ENCODE measurements at regions not wholly inside any gene's neighbourhood (a gene's known extent, or its start where the extent isn't known, plus 50 kb on each side); places are given as distances from the start of the nearest gene placed in this dataset.

DNA sequence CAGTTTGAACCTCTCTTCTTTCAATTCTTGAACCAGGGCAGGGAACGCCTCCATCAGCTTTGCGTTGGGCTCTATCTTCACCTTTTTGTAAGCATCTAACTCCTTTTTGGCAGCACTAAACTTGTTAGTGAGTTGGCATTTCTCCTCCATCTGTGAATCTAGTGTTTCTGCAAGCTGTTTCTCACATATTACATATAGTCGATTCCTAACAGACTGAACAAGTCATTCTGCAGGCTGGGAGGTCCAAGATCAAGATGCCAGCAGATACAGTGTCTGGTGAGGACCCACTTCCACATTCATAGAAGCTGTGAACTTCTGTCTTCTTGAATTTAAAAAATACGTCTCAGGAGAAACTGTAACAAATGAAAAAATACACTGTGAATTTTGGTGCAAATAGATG is 539.7 kb downstream of the ANKRD7 start:
- ATAC-seq: no peak
- TF ChIP-seq ISL1 (CRISPR knock-in tag; IDR thresholded peaks at IDR 0.05): no peak
- TF ChIP-seq, protein P1, sequence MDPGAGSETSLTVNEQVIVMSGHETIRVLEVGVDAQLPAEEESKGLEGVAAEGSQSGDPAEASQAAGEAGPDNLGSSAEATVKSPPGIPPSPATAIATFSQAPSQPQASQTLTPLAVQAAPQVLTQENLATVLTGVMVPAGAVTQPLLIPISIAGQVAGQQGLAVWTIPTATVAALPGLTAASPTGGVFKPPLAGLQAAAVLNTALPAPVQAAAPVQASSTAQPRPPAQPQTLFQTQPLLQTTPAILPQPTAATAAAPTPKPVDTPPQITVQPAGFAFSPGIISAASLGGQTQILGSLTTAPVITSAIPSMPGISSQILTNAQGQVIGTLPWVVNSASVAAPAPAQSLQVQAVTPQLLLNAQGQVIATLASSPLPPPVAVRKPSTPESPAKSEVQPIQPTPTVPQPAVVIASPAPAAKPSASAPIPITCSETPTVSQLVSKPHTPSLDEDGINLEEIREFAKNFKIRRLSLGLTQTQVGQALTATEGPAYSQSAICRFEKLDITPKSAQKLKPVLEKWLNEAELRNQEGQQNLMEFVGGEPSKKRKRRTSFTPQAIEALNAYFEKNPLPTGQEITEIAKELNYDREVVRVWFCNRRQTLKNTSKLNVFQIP (CRISPR knock-in tag; IDR thresholded peaks at IDR 0.05; ENCODE audit: borderline replicate concordance, low read depth): no peak
- no peak for TF ChIP-seq BACH2 (CRISPR knock-in tag; IDR thresholded peaks at IDR 0.05; ENCODE audit: borderline replicate concordance)
- no peak for TF ChIP-seq PATZ1 (CRISPR knock-in tag; IDR thresholded peaks at IDR 0.05; ENCODE audit: borderline replicate concordance)
- no peak for TF ChIP-seq ESRRG (CRISPR knock-in tag; IDR thresholded peaks at IDR 0.05)
- TF ChIP-seq ZFP30 (CRISPR knock-in tag; IDR thresholded peaks at IDR 0.05): no peak

GRCh38 chr7:118771672-118772071 is 547.2 kb downstream of the ANKRD7 start:
- ATAC-seq: no peak
- no peak for TF ChIP-seq ZFP30 (CRISPR knock-in tag; IDR thresholded peaks at IDR 0.05)
- TF ChIP-seq ARNTL (CRISPR knock-in tag; IDR thresholded peaks at IDR 0.05; ENCODE audit: borderline replicate concordance, low read depth): no peak
- no peak for TF ChIP-seq ISL1 (CRISPR knock-in tag; IDR thresholded peaks at IDR 0.05)
- no peak for TF ChIP-seq RARB (CRISPR knock-in tag; IDR thresholded peaks at IDR 0.05)

DNA sequence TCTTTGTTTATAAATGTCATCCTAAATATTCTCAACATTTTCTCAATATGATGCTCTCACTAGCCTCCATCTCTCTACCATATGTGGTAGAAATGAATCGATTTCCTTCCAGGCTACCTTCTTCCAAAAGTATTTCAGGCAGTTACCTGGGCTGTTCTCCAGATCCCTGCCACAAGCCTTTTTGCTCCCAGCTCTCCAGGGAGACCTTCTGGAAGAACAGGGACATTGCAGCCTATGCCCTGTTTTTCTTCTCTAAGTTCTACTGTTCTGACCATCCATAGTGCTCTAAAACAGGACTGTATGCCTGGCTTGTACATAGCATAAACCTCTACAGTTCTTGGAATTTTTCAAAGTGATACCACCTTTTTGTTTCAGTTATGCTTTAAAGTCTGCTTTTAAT is 552.8 kb downstream of the ANKRD7 start:
- no peak for TF ChIP-seq BACH2 (CRISPR knock-in tag; IDR thresholded peaks at IDR 0.05; ENCODE audit: borderline replicate concordance)
- TF ChIP-seq TCF4 (CRISPR knock-in tag; IDR thresholded peaks at IDR 0.05; ENCODE audit: borderline replicate concordance): no peak
- TF ChIP-seq RARB (CRISPR knock-in tag; IDR thresholded peaks at IDR 0.05): no peak
- TF ChIP-seq ZNF70 (CRISPR knock-in tag; IDR thresholded peaks at IDR 0.05): no peak
- no peak for TF ChIP-seq OSR1 (CRISPR knock-in tag; IDR thresholded peaks at IDR 0.05)
- TF ChIP-seq CREB5 (CRISPR knock-in tag; IDR thresholded peaks at IDR 0.05; ENCODE audit: low read depth): no peak
- no peak for TF ChIP-seq ZFP30 (CRISPR knock-in tag; IDR thresholded peaks at IDR 0.05)
- no peak for TF ChIP-seq SNAI2 (CRISPR knock-in tag; IDR thresholded peaks at IDR 0.05)
- TF ChIP-seq PATZ1 (CRISPR knock-in tag; IDR thresholded peaks at IDR 0.05; ENCODE audit: borderline replicate concordance): no peak
- TF ChIP-seq ZC3H10 (CRISPR knock-in tag; IDR thresholded peaks at IDR 0.05): no peak
- TF ChIP-seq ZNF565 (CRISPR knock-in tag; conservative IDR thresholded peaks at IDR 0.05; ENCODE audit: low read depth): no peak
- no peak for TF ChIP-seq PPARA (CRISPR knock-in tag; IDR thresholded peaks at IDR 0.05; ENCODE audit: borderline replicate concordance)
- no peak for TF ChIP-seq ZNF8 (CRISPR knock-in tag; IDR thresholded peaks at IDR 0.05)
- TF ChIP-seq TSHZ2 (CRISPR knock-in tag; IDR thresholded peaks at IDR 0.05): no peak
- no peak for TF ChIP-seq TOX (CRISPR knock-in tag; IDR thresholded peaks at IDR 0.05; ENCODE audit: borderline replicate concordance)
- TF ChIP-seq, protein P1 (CRISPR knock-in tag; IDR thresholded peaks at IDR 0.05; ENCODE audit: borderline replicate concordance, low read depth): no peak
- TF ChIP-seq ESRRG (CRISPR knock-in tag; IDR thresholded peaks at IDR 0.05): no peak
- ATAC-seq: no peak

Data from SK-N-SH treated with all-trans-retinoic acid at 6 μM for 48 hours (cell line).